Stimulated activated naive CD4-positive, alpha-beta T cell (primary cell): ENCODE measurements at regions not wholly inside any gene's neighbourhood (a gene's known extent, or its start where the extent isn't known, plus 50 kb on each side); places are given as distances from the start of the nearest gene placed in this dataset.
"Not testable (repeated sequence)": the region's sequence is repeated elsewhere in the genome, so short reads cannot be mapped to it uniquely, and the experiment has no call there.

Experiments used
- DNase-seq, 6 experiments: peaks; one replicate each; lab custom pipeline; 2025; lab: John Stamatoyannopoulos, UW

- DNase-seq, result no peak
Observed at GRCh38 chr5:124512236-124512635, 234.2 kb downstream of the ZNF608 start.

DNA sequence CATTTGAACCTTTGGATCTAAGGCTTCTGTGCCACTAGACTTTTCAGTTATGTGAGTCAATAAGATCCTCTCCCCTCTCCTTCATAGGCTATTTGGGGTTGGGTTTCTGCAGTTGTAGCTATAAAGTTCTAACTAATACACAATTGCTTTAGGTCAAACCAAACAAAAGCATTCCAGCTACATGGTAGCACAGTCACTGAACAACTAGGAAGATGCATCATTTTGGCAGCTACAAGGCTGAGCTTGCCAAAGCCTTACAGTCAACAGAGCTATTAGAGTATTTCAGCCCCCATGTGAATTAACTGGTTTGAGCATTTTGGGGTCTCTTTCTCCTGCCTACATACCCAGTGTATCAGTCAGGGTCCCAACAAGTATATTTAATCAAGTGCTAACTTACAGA, 234.6 kb downstream of the ZNF608 start:
- no peak for DNase-seq

DNA sequence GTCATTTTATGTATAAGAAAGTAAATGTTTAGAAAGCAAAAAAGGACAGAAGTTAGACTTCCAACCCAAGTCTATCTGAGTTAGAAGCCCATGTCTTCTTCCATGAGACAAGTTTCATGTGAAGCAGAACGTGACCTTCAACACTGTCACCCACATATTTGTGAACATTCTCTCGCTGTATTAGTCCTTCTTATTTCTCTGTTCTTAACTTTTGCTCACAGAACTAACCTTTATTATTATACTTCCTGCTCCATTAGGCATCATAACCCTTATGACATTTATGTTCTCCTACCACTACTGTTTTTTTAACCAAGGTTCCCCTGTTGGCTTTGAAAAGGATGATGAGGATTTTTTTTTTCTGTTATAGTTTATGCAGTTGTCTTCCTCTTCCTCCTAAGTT, 238.8 kb downstream of the ZNF608 start:
- DNase-seq, result no peak

DNA sequence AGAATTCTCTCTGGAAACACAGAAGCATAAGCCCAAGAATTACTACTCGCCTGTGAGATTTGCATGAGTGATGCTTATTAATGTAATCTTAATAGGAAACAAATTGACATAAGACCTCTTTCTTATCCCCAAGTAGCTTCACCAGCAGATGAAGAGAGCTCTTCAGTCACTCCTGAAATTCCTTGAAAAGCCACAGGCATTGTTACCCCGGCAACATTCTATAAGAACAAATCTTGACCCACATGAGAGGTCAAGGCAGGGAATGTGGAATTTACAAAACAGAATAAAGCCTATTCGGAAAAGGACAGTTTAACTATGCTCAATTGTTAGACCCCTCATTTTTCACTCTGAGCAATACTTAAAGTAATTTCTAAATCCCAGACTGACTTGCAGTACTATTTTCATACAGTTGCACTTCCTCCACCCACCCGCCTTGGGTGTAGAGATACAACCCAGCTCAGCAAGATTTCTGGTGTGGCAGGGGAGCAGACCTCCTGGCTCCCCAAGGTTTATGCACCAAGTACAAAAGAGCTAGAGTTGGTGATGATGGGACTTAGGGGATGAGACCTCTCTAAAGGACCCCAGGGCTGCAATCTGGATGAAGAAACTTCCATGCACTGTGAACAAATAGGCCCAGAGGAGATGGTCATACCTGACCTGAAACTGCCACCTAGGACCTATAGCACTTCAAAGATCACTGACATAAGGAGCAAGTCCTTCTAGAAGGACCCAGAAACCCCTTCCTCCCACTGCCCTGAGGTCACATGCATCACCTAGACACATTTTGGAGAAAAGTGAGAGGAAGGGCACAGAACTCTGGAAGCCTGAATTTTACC, 242.1 kb downstream of the ZNF608 start:
- DNase-seq, result no peak

DNA sequence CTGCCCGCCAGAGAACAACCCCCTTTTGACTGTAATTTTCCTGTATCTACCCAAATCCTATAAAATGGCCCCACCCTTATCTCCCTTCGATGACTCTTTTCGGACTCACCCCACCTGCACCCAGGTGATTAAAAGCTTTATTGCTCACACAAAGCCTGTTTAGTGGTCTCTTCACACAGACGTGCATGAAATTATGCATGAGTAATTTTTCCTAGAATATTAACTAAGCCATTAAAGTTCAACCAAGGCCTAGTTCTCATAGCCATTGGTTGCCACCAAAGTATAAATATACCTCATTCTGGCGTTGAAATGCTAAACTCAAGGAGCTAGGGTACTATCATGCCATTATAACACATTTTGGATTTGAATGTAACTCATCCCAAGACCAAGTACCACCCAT, 243.9 kb downstream of the ZNF608 start:
- DNase-seq, result no peak

- not testable (repeated sequence) for DNase-seq
Observed at GRCh38 chr5:124499818-124500217, 246.6 kb downstream of the ZNF608 start.

DNA sequence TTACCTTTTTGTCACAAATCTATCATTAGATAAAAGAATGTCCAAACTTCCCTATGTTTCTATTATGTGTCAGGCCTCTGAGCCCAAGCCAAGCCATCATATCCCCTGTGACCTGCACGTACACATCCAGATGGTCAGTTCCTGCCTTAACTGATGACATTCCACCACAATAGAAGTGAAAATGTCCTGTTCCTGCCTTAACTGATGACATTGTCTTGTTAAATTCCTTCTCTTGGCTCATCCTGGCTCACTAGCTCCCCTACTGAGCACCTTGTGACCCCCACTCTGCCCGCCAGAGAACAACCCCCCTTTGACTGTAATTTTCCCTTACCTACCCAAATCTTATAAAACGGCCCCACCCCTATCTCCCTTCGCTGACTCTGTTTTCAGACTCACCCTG, 249.5 kb downstream of the ZNF608 start:
- DNase-seq, result not testable (repeated sequence)

- no peak for DNase-seq
Observed at GRCh38 chr5:124494540-124495116, 251.8 kb downstream of the ZNF608 start.

DNA sequence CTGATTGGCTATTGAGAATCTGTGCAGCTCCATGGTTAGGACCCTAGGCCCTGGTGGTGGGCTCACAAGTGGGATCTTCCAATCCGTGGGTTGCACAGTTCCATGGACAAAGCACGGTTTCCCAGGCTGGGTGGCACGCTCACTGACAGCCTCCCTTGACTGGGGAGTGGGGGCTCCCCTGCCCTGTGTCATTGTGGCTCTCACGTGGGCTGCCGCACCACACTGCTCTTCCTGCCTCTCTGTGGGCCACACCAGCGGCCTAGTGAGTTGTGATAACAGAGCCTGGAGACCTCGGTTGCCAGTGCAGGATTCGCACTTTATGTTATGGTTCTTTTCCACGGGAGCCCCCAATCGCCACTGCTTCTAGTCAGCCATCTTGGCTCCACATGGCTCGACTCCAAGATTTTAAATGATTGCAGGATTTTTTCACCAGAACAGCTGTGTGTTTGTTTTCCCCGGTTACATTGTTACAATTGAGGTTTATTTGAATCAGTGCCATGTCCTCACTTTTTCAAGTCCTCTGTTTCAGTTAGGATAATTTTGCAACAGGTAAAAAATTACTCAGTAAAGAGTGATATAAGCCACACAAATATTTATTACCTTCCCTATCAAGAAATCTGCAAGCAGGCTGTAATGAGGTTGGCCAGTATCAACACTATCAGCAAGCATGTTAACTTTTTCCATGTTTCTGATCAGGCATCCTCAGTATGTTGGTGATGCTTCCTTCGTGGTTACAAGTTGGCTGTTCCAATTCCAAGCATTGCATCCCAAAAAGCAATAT, 253.8 kb downstream of the ZNF608 start:
- DNase-seq, result no peak

DNA sequence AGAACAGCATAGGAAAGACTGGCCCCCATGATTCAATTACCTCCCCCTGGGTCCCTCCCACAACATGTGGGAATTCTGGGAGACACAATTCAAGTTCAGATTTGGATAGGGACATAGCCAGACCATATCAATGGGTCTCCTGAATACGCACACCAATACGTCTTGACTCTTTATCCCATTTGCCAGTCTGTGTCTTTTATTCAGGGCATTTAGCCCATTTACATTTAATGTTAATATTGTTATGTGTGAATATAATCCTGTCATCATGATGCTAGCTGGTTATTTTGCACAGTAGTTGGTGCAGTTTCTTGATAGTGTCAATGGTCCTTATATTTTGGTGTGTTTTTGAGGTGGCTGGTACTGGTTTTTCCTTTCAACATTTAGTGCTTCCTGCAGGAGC, 256.1 kb downstream of the ZNF608 start:
- DNase-seq, result not testable (repeated sequence)

DNA sequence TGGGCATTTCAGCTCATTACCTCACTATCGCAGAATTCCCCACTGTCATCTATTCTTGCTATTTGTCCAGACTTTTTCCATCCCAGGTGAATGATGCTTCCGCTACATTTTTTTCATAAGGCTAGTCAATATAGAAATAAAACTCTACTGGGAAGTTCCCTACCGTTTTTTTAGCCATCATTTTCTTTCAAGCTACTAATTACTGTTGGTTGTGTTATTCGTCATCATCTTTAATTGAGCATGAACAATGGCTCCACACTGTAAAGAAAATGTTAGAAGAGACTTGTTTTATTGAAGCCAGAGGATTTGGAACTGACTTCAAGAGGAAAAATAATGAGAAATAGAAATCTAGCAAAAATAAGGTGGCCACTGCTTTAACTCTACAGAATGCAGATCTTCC, 265.0 kb downstream of the ZNF608 start:
- DNase-seq, result no peak

DNA sequence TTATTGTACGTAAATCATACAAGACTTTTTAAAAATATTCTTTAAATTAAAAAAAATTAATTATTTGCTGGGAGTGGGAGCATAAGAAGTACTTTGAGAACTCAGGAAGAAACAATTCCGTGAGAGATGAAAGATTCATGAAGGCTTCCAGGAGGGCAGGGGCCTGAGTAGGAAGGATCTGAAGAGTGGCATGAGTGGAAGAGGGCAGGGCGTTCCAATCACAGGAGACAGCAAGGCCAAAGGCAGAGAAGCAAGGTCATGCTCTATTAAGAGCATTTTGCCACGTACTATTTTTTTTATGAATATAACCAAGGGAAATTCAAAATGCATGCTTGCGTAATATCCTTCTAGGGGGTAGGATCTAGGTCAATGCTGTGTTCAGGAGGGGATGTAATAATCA, 265.5 kb downstream of the ZNF608 start:
- DNase-seq, result no peak

- no peak for DNase-seq
Observed at GRCh38 chr5:124480022-124480421, 266.4 kb downstream of the ZNF608 start.

DNA sequence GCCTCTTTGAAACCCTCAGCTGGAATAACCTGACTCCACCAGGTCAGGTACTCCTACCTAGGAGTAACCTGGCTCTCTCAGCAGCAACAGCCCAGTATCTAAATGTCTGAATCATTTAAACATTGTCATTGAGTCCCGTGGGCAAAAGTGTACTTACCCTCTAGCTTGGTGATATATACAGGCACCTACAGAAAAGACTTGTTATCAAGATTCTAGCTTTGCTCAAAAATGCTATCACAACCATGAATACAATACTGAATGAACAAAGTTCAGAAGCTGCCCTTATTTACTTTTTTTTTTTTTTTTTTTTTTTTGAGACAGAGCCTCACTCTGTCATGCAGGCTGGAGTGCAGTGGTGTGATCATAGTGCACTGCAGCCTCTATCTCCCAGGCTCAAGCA, 268.2 kb downstream of the ZNF608 start:
- DNase-seq, result no peak

DNA sequence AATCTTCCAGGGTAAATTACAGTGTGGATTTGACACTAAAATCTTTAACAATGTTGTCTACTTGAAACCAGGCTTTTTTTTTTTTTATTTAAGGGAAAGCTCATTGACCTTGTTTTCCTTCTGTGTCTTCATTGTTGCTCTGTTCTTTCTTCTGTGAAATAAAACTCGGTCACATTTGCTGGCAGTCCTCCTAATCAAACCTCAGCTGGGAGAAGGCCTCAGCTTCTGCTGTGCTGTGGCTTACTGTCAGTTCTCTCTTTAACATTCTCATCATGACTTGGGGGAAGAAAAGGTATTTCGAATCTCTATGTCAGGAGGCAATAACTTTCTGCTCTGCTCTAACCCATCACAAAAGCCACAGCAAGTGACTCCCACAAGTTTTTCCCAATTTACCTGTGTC, 268.9 kb downstream of the ZNF608 start:
- DNase-seq, result no peak

DNA sequence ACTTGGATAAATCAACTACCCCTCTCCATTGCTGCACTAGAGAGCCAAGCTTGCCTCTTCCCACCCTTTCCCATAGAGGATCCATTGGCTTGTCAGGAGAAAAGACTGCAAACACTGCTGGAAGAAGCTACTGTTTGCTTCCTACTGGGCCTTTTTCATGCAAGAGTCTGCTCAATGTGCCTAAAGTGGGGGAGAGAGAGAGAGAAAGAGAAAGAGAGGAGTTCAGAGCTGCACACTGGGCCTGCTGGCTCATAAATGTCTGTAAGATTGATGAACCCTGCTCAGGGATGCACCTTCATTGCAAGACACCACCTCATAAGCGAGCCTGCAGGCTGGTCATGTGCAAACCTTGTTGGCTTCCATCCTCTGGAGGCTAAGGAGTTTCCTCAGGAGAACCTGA, 269.4 kb downstream of the ZNF608 start:
- no peak for DNase-seq

DNA sequence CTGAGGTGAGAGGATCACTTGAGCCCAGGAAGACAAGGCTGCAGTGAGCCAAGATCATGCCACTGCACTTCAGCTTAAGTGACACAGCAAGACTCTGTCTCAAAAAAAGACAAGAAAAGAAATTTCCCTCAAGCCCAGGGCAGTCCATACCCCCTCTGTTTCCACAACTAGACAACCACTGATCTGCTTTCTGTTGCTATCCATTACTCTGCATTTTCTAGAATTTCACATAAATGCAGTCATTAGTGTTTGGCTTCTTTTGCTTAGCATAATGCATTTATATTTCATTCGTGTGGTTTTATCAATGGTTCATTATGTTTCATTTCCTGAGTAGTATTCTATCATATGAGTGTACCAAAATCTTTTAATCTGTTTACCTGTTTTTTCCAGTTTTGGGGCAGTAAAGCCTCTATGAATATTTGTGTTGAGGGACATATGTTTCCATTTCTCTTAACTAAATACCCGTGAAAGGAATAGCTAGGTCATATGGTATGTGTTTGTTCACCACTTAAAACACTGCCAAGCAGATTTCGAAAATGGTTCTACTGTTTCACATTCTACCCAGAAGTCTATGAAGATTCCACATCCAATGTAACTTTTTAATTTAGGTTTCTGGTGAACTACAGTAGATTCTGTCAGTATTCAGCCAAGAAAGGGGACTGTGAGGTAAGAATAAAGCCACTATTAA, 271.8 kb downstream of the ZNF608 start:
- DNase-seq, result no peak

- no peak for DNase-seq
Observed at GRCh38 chr5:124468671-124469411, 277.6 kb downstream of the ZNF608 start.

DNA sequence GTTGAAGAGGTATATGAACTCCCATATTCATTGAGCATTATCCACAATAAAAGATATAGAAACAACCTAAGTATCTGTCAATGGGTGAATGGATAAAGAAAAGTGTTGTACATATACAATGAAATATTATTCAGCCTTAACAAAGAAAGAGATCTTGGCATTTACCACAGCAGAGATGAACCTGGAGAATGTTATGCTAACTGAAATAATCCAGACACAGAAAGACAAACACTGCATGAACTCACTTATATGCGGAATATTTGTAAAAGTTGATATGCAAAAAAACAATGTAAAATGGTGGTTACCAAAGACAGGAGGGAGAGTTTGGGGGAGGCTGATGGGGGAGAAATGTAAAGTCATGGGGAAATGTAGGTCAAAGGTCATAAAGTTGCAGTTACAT, 278.7 kb downstream of the ZNF608 start:
- no peak for DNase-seq

DNA sequence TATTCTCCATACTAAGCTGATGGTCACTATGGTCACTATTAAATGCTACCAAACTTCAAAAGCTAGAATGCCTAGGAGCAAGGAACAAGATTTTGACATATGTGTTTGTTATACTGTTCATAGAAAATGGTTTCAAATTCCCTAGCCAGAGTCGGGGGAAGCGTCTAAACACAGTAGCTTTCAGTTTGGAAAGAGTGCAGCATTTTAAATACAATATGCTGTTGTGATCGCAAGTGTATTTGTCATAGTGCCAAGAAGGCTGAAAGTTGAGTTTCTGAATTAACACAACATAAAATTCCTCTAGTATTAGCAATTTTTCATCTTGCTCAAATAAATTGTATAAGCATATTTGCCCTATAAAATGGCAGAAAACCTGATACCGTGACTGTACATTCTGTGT, 280.4 kb downstream of the ZNF608 start:
- DNase-seq, result no peak

GRCh38 chr5:124463851-124464250, 282.6 kb downstream of the ZNF608 start:
- DNase-seq, result no peak

- DNase-seq, result no peak
Observed at GRCh38 chr5:124462751-124463150, 283.7 kb downstream of the ZNF608 start.
